Body of pancreas (tissue), 4 donors: ENCODE measurements at regions not wholly inside any gene's neighbourhood (a gene's known extent, or its start where the extent isn't known, plus 50 kb on each side); places are given as distances from the start of the nearest gene placed in this dataset.

Experiments
- POLR2A ChIP-seq, 3 donors: fragments of 450-650 bp; IDR thresholded peaks; one replicate each; pipeline ENCODE4 v1.6.1; 2016; ENCODE audit warnings: antibody characterized with exemption in 3 of 3, mild to moderate bottlenecking in 2 of 3
- TF ChIP-seq, protein P1 (sequence below), 7 experiments: fragments of 450-650 bp in 4 of 7; fragments of 200-600 bp in 3 of 7; sonication (generic) in 3 of 7; IDR thresholded peaks; one replicate each; pipeline ENCODE4 v1.5.1; 2016 to 2019; ENCODE audit warnings: antibody characterized with exemption in 7 of 7

GRCh38 chr12:124111006-124111405 is 138.0 kb downstream of the ZNF664 start:
- TF ChIP-seq, protein P1, sequence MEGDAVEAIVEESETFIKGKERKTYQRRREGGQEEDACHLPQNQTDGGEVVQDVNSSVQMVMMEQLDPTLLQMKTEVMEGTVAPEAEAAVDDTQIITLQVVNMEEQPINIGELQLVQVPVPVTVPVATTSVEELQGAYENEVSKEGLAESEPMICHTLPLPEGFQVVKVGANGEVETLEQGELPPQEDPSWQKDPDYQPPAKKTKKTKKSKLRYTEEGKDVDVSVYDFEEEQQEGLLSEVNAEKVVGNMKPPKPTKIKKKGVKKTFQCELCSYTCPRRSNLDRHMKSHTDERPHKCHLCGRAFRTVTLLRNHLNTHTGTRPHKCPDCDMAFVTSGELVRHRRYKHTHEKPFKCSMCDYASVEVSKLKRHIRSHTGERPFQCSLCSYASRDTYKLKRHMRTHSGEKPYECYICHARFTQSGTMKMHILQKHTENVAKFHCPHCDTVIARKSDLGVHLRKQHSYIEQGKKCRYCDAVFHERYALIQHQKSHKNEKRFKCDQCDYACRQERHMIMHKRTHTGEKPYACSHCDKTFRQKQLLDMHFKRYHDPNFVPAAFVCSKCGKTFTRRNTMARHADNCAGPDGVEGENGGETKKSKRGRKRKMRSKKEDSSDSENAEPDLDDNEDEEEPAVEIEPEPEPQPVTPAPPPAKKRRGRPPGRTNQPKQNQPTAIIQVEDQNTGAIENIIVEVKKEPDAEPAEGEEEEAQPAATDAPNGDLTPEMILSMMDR (IDR thresholded peaks at IDR 0.05), result no peak
- no peak for TF ChIP-seq POLR2A (IDR thresholded peaks at IDR 0.05)
